GM12878 (cell line): ENCODE measurements at regions not wholly inside any gene's neighbourhood (a gene's known extent, or its start where the extent isn't known, plus 50 kb on each side); places are given as distances from the start of the nearest gene placed in this dataset.
A peak's percentile ranks its signal among the peaks of the same experiment; 100 is the strongest.

Source experiments
- ASH2L ChIP-seq: fragments of 300-600, 200-600 bp; sonication (generic); IDR thresholded peaks from 2 replicates; pipeline ENCODE4 v1.6.1; 2017; ENCODE audit warnings: low read depth, mild to moderate bottlenecking, borderline replicate concordance
- ATF7 ChIP-seq: fragments of 450-650 bp; IDR thresholded peaks from 2 replicates; pipeline ENCODE4 v1.6.1; 2016; ENCODE audit warnings: low read depth, mild to moderate bottlenecking
- BACH1 ChIP-seq: fragments of 450-650 bp; IDR thresholded peaks from 2 replicates; pipeline ENCODE4 v1.6.1; 2017; ENCODE audit warnings: mild to moderate bottlenecking, borderline replicate concordance
- CBX5 ChIP-seq: sonication (generic); IDR thresholded peaks from 2 replicates; pipeline ENCODE4 v1.6.1; 2016; ENCODE audit warnings: low read depth, moderate library complexity, mild to moderate bottlenecking, inconsistent platforms
- CREB1 ChIP-seq: IDR thresholded peaks from 2 replicates; pipeline ENCODE4 v1.6.1; 2012; ENCODE audit warnings: low read depth, mild to moderate bottlenecking, inconsistent platforms
- EGR1 ChIP-seq, 2 experiments: IDR thresholded peaks; 1 replicate in 1 of 2; 2 replicates in 1 of 2; pipeline ENCODE4 v1.6.1; 2011 to 2012; ENCODE audit warnings: low read depth in 2 of 2, low read length in 2 of 2, borderline replicate concordance in 1 of 2, mild to moderate bottlenecking in 1 of 2, moderate library complexity in 1 of 2
- JUNB ChIP-seq: IDR thresholded peaks from 2 replicates; pipeline ENCODE4 v1.6.1; 2016; ENCODE audit warnings: antibody characterized with exemption, mild to moderate bottlenecking
- MYC ChIP-seq: IDR thresholded peaks from 2 replicates; pipeline ENCODE4 v1.6.1; 2011; ENCODE audit warnings: mild to moderate bottlenecking, low read length, moderate library complexity, inconsistent platforms; ENCODE audit not compliant: insufficient read depth, insufficient replicate concordance, insufficient read length, severe bottlenecking
- NR2C1 ChIP-seq: fragments of 450-650 bp; IDR thresholded peaks from 2 replicates; pipeline ENCODE4 v1.6.1; 2017; ENCODE audit warnings: antibody characterized with exemption, mild to moderate bottlenecking, moderate library complexity
- PKNOX1 ChIP-seq: fragments of 450-650 bp; IDR thresholded peaks from 2 replicates; pipeline ENCODE4 v1.6.1; 2016; ENCODE audit warnings: mild to moderate bottlenecking
- SIX5 ChIP-seq: IDR thresholded peaks from 2 replicates; pipeline ENCODE4 v1.6.1; 2011; ENCODE audit warnings: mild to moderate bottlenecking, low read depth, low read length, moderate library complexity; ENCODE audit not compliant: severe bottlenecking
- TCF3 ChIP-seq: IDR thresholded peaks from 2 replicates; pipeline ENCODE4 v1.6.1; 2012; ENCODE audit warnings: low read depth, mild to moderate bottlenecking, low read length, borderline replicate concordance; ENCODE audit not compliant: insufficient read depth
- USF2 ChIP-seq: IDR thresholded peaks from 2 replicates; pipeline ENCODE4 v1.6.1; 2011; ENCODE audit warnings: low read depth, low read length, improper control_type of control experiment, borderline replicate concordance
- WRNIP1 ChIP-seq: IDR thresholded peaks from 2 replicates; pipeline ENCODE4 v1.6.1; 2011; ENCODE audit warnings: low read depth, low read length, improper control_type of control experiment, borderline replicate concordance
- TF ChIP-seq, protein P1 (sequence below): fragments of 150-350 bp; IDR thresholded peaks from 2 replicates; pipeline ENCODE4 v1.6.1; 2016; ENCODE audit warnings: low read depth, low read length
- TF ChIP-seq, protein P2 (sequence below): fragments of 450-650 bp; IDR thresholded peaks from 2 replicates; pipeline ENCODE4 v1.6.1; 2014; ENCODE audit warnings: mild to moderate bottlenecking
- TF ChIP-seq, protein P3 (sequence below): fragments of 450-650 bp; IDR thresholded peaks from 2 replicates; pipeline ENCODE4 v1.6.1; 2017; ENCODE audit warnings: mild to moderate bottlenecking, low read depth, inconsistent platforms; ENCODE audit not compliant: poor library complexity, severe bottlenecking

DNA sequence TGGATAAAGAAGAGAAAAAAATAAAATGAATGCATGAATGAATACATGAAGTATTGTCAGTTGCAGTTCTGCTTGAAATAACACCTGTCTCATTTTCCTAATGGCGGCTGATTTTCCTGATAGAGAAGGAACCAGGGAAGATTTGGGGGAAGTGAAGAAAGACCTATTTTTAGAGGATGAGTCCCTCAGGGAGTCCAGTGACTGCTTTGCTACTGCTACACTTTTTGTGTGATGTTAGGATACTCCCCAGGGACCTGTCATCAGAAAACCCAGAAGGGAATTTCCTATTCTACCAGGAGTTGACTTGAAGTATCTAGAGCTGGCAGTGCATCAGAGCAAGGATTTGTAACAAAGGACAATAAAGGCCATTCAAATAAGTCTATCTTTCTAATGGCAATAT, 114.8 kb downstream of the MAB21L3 start (continued):
- TF ChIP-seq, protein P1, sequence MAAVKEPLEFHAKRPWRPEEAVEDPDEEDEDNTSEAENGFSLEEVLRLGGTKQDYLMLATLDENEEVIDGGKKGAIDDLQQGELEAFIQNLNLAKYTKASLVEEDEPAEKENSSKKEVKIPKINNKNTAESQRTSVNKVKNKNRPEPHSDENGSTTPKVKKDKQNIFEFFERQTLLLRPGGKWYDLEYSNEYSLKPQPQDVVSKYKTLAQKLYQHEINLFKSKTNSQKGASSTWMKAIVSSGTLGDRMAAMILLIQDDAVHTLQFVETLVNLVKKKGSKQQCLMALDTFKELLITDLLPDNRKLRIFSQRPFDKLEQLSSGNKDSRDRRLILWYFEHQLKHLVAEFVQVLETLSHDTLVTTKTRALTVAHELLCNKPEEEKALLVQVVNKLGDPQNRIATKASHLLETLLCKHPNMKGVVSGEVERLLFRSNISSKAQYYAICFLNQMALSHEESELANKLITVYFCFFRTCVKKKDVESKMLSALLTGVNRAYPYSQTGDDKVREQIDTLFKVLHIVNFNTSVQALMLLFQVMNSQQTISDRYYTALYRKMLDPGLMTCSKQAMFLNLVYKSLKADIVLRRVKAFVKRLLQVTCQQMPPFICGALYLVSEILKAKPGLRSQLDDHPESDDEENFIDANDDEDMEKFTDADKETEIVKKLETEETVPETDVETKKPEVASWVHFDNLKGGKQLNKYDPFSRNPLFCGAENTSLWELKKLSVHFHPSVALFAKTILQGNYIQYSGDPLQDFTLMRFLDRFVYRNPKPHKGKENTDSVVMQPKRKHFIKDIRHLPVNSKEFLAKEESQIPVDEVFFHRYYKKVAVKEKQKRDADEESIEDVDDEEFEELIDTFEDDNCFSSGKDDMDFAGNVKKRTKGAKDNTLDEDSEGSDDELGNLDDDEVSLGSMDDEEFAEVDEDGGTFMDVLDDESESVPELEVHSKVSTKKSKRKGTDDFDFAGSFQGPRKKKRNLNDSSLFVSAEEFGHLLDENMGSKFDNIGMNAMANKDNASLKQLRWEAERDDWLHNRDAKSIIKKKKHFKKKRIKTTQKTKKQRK: no peak
- TF ChIP-seq CREB1 (no peak), USF2 (no peak), PKNOX1 (0 out of 2 replicates have a peak, but pooled peaks have one; percentile 29), NR2C1 (no peak), CBX5 (no peak), JUNB (peak; percentile 30; the same call in 1 of the 2 replicates), ASH2L (no peak), BACH1 (no peak), TCF3 (no peak), WRNIP1 (no peak), MYC (no peak), SIX5 (no peak), EGR1 (IDR thresholded peaks at IDR 0.05; ENCODE audit: borderline replicate concordance in 1 of 2, low read depth in 2 of 2, low read length in 2 of 2) (no peak), ATF7 (peak; percentile 59)
- TF ChIP-seq, protein P2, sequence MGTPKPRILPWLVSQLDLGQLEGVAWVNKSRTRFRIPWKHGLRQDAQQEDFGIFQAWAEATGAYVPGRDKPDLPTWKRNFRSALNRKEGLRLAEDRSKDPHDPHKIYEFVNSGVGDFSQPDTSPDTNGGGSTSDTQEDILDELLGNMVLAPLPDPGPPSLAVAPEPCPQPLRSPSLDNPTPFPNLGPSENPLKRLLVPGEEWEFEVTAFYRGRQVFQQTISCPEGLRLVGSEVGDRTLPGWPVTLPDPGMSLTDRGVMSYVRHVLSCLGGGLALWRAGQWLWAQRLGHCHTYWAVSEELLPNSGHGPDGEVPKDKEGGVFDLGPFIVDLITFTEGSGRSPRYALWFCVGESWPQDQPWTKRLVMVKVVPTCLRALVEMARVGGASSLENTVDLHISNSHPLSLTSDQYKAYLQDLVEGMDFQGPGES: no peak
- TF ChIP-seq, protein P3, sequence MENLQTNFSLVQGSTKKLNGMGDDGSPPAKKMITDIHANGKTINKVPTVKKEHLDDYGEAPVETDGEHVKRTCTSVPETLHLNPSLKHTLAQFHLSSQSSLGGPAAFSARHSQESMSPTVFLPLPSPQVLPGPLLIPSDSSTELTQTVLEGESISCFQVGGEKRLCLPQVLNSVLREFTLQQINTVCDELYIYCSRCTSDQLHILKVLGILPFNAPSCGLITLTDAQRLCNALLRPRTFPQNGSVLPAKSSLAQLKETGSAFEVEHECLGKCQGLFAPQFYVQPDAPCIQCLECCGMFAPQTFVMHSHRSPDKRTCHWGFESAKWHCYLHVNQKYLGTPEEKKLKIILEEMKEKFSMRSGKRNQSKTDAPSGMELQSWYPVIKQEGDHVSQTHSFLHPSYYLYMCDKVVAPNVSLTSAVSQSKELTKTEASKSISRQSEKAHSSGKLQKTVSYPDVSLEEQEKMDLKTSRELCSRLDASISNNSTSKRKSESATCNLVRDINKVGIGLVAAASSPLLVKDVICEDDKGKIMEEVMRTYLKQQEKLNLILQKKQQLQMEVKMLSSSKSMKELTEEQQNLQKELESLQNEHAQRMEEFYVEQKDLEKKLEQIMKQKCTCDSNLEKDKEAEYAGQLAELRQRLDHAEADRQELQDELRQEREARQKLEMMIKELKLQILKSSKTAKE: no peak
